NCI-H526 treated with DMSO at 0.1 percent for 48 hours (cell line): ENCODE measurements at regions not wholly inside any gene's neighbourhood (a gene's known extent, or its start where the extent isn't known, plus 50 kb on each side); places are given as distances from the start of the nearest gene placed in this dataset.
"Not testable (repeated sequence)": the region's sequence is repeated elsewhere in the genome, so short reads cannot be mapped to it uniquely, and the experiment has no call there.

ENCODE experiments used
- DNase-seq: peaks from one replicate; lab custom pipeline; 2025; lab: John Stamatoyannopoulos, UW

GRCh38 chr9:13443346-13444244 lies 164.1 kb upstream of the MPDZ start:
- no peak for DNase-seq

- DNase-seq, result no peak
These were observed 160.4 kb upstream of the MPDZ start for GRCh38 chr9:13439685-13440476.

DNA sequence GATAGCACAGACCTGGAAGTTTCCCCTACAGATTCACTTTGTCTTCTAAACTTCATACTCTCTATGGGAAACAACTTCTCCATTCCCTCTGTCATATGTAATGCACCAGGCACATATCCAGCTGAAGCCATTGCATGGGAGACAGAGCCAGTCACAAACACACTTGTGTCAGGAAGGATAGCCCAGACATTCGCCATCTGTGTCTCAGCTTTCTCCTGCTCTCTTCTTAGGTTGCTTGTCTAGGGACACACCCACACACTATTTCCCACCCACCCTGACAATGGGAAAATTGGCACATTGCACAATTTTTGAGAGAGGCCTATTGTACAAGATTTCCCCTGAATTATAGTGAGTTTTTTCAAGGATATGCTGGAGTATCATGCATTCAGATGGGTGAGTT lies 158.4 kb upstream of the MPDZ start:
- DNase-seq, result no peak

DNA sequence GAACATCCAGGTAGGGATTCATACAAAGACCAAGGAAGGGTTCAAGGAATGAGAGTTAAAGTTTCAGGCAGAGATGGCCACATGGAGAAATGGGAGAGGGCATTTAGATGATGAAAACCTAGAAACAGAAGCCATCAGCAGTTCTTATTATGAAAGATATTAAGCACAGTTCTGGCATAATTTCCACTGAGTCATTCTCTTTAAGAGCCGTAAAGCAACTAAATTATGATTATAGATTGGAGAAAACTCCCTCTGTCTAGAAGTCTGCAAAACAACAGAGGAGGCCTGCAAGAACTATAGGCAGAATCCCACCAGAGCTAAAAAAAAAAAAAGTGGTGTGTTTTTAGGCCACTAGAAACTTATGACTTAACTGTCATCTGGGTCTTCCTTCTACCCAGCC lies 157.1 kb upstream of the MPDZ start:
- DNase-seq, result no peak

GRCh38 chr9:13433453-13433852 lies 154.0 kb upstream of the MPDZ start:
- not testable (repeated sequence) for DNase-seq

DNA sequence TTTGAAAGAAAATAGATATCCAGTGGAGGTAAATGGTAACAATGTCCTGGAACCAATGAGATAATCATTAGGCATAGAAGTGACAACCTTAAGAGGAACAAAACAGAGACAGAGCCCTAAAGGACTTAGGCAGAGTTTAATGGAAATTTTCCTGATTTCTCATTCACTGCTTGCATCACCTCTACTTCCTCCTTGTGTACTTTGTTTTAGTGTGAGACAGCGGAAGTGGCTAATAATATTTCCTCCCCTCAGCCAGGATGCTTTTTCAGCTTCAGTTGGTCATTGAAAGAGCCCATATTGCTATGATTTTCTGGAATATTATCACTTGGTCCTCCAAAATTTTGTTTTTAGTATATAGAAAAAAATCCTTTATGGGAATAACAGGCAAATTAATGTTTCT lies 153.4 kb upstream of the MPDZ start:
- DNase-seq, result no peak

DNA sequence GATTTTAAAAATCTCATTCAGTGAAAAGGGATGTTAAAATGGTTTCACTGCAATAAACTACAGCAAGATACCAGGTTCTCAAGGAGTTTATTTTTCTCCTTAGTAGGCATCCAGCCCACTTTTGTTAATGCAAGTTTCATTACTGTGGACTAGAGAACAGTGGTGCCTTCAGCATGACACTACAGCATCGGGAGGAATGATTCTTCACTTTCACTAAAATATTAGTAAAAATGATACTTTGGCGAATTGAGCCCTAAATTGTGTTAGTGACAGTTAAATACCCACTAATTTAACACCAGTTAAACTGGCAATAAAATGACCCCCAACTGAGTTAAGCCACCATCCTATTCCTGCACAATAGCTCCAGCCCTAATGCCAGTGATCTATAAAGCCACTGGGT lies 152.2 kb upstream of the MPDZ start:
- no peak for DNase-seq

DNA sequence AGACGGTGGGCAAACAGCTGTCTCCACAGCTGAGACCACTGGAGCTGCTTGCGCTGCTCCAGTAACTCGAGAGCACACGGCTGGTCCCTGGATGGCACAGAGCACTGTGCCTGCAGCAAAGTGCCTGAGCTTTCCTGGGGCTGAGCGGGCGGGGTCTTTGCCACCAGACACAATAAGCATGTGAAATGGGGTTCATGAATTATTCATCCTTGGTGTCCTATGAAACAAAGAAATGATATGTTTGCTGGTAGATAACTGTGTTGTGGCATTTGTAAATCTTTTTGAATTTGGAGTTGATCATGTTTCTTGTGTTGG lies 151.7 kb upstream of the MPDZ start:
- no peak for DNase-seq

DNA sequence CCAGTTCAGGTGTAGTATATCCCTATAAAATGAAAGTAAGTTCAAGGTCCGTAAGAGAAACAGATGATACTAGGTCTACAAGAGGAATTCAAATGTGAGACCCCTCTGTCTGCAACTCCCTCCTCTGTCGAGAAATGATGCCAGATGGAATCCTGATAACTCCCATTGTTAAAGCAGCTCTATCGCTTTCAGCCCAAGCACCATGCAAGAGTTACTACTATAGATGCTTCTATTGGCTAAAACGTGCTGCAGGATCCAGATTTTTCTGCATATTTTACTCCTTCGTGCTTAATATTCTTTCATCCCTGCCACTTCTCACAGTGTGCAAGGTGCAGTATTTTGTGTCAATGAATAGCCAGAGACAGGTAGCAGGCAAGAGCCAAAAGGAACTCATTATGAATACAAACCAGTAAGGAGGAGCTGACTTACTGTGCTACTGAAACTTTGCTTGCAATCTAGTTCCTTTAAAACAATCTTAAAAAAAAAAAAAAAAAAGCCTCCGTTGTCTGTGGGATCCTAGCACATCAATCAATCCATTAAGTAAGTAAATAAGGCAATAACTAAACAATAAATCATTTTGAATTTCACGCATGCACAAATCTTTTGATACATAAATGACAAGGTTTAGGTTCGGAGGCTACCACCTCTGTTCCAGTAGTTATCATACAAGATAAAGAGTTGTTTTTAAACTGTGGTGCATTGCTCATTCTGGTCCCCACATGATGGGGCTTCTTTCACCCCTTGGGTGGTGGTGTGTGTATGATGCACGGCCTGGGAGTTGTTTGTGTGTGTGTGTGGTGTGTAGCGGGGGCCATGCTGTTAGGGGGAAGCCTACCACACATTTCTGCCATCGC lies 151.1 kb upstream of the MPDZ start:
- no peak for DNase-seq

DNA sequence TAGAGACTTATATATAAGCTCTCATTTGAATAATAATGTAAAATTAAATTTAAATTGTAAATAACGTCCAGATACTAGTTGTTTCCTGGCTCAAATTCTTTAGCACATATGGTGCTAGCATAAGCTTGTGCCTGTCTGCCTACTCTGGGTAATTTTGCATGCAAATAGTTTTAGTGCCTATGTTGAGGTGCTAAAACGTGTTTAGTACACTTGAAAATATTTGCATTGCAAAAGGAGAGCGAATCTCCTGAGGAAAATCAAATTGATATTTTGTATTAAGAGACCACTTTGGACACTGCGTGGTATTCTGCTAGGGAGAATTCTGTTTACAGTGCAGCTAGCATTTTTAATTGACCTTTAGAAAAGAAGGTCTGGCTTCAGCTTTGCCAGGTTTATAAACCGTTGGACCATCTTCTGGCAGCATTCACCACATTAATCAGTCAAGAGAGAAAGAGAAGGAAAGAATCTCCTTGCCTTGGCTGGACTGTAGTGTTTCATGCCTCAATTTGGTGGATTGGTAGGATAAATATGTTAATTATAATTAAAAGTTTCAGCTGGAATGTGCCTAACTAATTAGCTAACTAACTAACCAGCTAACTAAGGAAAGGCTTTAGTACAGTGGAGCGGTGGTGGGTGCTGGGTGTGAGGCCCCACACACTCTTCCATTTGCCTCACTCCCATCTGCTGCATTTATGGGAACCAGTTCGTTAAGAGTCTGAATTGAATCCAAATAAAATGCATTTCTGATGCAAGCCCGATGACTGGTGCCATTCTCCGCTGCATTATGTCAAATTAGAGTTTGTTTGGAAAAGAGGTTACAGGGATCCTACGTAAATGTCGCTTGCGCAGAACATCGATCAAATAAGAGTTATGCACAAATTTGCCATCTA lies 150.1 kb upstream of the MPDZ start:
- DNase-seq, result peak; percentile 63

DNA sequence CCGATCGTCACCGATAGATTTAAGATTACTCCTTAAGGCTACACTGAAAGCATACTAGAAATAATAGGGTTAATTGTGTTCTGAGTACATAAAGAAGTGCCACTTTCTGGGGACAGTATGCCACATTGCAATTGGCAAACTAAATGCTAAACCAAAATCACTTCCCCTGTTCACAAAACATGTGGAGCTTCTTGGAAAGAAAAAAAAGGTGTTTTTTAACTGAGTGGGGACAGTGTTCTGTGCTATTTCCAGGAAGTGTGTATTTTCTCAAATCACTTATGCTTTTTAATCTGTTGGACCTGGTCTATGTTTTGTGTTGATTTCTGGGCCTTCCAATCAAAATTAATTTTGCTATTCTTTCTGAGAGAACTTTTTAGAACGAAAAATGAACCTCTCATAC lies 149.3 kb upstream of the MPDZ start:
- no peak for DNase-seq

GRCh38 chr9:13427587-13427986 lies 148.1 kb upstream of the MPDZ start:
- peak; percentile 9 for DNase-seq

- no peak for DNase-seq
These were observed 147.1 kb upstream of the MPDZ start for GRCh38 chr9:13426606-13427005.

- DNase-seq, result no peak
These were observed 145.4 kb upstream of the MPDZ start for GRCh38 chr9:13424872-13425271.

- DNase-seq, result no peak
These were observed 144.7 kb upstream of the MPDZ start for GRCh38 chr9:13424204-13424603.

DNA sequence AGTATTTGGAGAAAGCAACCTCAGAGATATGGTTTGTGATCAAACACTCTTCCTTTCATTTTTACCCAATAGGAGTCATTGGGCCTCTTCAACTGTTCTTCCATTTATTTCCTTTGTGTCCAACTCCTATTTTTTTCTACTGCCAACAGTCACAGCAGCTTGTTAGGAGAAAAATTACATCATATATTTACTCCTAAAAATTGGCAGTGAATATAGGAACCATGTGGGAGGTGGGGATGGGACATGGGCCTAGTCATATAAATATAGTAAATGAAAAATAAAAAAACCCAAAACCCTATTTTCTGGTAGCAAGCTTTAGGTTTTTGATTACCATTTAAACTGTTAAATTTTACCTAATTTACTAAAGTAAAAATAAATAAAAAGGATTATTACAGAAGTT lies 134.9 kb upstream of the MPDZ start:
- no peak for DNase-seq

- DNase-seq, result no peak
These were observed 132.8 kb upstream of the MPDZ start for GRCh38 chr9:13412331-13412730.

GRCh38 chr9:13411791-13412190 lies 132.3 kb upstream of the MPDZ start:
- no peak for DNase-seq

GRCh38 chr9:13410566-13411031 lies 131.1 kb upstream of the MPDZ start:
- DNase-seq, result no peak

DNA sequence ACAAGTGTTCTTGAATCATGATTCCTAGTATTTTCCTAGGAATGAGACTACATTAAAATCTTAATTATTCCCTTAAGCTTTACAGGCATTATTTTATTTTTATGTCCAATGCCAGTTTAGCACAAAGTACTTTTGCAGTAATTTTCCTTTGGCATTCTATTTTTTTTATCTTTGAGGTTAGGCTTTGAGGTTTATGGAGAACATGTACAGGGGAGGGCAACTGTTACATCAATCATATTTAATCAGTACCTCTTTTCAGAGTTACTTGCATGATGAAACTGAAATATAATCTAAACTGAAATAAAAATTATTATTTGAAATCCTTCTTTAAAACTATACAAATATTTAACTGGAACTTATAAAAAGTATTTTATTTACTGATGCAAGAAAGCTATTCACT lies 118.2 kb upstream of the MPDZ start:
- no peak for DNase-seq

GRCh38 chr9:13397220-13397619 lies 117.7 kb upstream of the MPDZ start:
- DNase-seq, result no peak
